GM23338 (cell line): ENCODE measurements at regions not wholly inside any gene's neighbourhood (a gene's known extent, or its start where the extent isn't known, plus 50 kb on each side); places are given as distances from the start of the nearest gene placed in this dataset.

Experiments
- ATAC-seq: fragments of 200-7000 bp; cut with Tn5 transposase; 3 replicates; pipeline ENCODE4 v1.9.1; 2020
- DNase-seq: peaks from one replicate; pipeline ENCODE4 v3.0.0-alpha.2; 2015; ENCODE audit warnings: low spot score
- H2AFZ ChIP-seq: fragments of 200-600 bp; sonication (generic); 2 replicates; pipeline ENCODE4 v1.8.0; 2016; ENCODE audit warnings: antibody characterized with exemption, mild to moderate bottlenecking, moderate library complexity
- H3F3A ChIP-seq: fragments of 200-600 bp; sonication (generic); replicated peaks from 2 replicates; pipeline ENCODE4 v1.8.0; 2017; ENCODE audit warnings: antibody characterized with exemption, mixed run types, low read depth
- H3K27ac ChIP-seq: fragments of 200-600 bp; sonication (generic); 2 replicates; pipeline ENCODE4 v1.6.1; 2016; ENCODE audit warnings: low read depth
- H3K27me3 ChIP-seq: fragments of 200-600 bp; sonication (generic); 2 replicates; pipeline ENCODE4 v1.8.0; 2016; ENCODE audit warnings: mild to moderate bottlenecking, mixed run types, moderate library complexity; ENCODE audit not compliant: insufficient read depth
- H3K36me3 ChIP-seq: fragments of 200-600 bp; sonication (generic); 2 replicates; pipeline ENCODE4 v1.8.0; 2016; ENCODE audit warnings: mild to moderate bottlenecking; ENCODE audit not compliant: insufficient read depth
- H3K4me1 ChIP-seq: fragments of 200-600 bp; sonication (generic); 2 replicates; pipeline ENCODE4 v1.8.0; 2016; ENCODE audit warnings: mild to moderate bottlenecking, moderate library complexity; ENCODE audit not compliant: insufficient read depth
- H3K4me2 ChIP-seq: fragments of 200-600 bp; sonication (generic); 2 replicates; pipeline ENCODE4 v1.7.1; 2017; ENCODE audit warnings: mixed run types
- H3K4me3 ChIP-seq: fragments of 200-600 bp; sonication (generic); 2 replicates; pipeline ENCODE4 v1.6.1; 2016; ENCODE audit warnings: mixed run types
- H3K79me2 ChIP-seq: fragments of 200-600 bp; sonication (generic); replicated peaks from 2 replicates; pipeline ENCODE4 v1.8.0; 2017; ENCODE audit warnings: mild to moderate bottlenecking; ENCODE audit not compliant: insufficient read depth
- H3K9me2 ChIP-seq: fragments of 200-600 bp; sonication (generic); 2 replicates; pipeline ENCODE4 v1.8.0; 2017; ENCODE audit not compliant: insufficient read depth
- H4K20me1 ChIP-seq: fragments of 200-600 bp; sonication (generic); replicated peaks from 2 replicates; pipeline ENCODE4 v1.8.0; 2017; ENCODE audit warnings: mild to moderate bottlenecking; ENCODE audit not compliant: insufficient read depth
- H3K27ac Mint-ChIP-seq: 2 replicates; pipeline ENCODE4 v1.8.0; 2020; ENCODE audit warnings: inconsistent platforms, mild to moderate bottlenecking, moderate library complexity, mixed read lengths
- H3K27me3 Mint-ChIP-seq: 3 replicates; pipeline ENCODE4 v1.8.0; 2022; ENCODE audit warnings: low read depth, mild to moderate bottlenecking, moderate library complexity, mixed read lengths, inconsistent platforms; ENCODE audit not compliant: insufficient read depth, poor library complexity
- H3K36me3 Mint-ChIP-seq: 3 replicates; pipeline ENCODE4 v1.8.0; 2021; ENCODE audit warnings: low read depth, mild to moderate bottlenecking, inconsistent platforms, moderate library complexity, mixed read lengths
- H3K4me1 Mint-ChIP-seq: 3 replicates; pipeline ENCODE4 v1.8.0; 2020; ENCODE audit warnings: mild to moderate bottlenecking, inconsistent platforms, mixed read lengths
- H3K4me3 Mint-ChIP-seq: 3 replicates; pipeline ENCODE4 v1.8.0; 2021; ENCODE audit warnings: moderate library complexity, mild to moderate bottlenecking, inconsistent platforms, mixed read lengths
- H3K9me3 Mint-ChIP-seq: 3 replicates; pipeline ENCODE4 v1.8.0; 2020; ENCODE audit warnings: moderate library complexity, mild to moderate bottlenecking, inconsistent platforms, mixed read lengths
- CREB1 ChIP-seq: fragments of 250-450 bp; sonication (Bioruptor Pico); IDR thresholded peaks from 2 replicates; pipeline ENCODE4 v1.5.0; 2020; ENCODE audit warnings: low read depth, mild to moderate bottlenecking, moderate library complexity
- JUNB ChIP-seq: IDR thresholded peaks from one replicate; pipeline ENCODE4 v1.6.1; 2016; ENCODE audit warnings: antibody characterized with exemption; ENCODE audit not compliant: unreplicated experiment
- NANOG ChIP-seq: IDR thresholded peaks from 2 replicates; pipeline ENCODE4 v1.6.1; 2016; ENCODE audit warnings: antibody characterized with exemption, borderline replicate concordance
- POLR2AphosphoS5 ChIP-seq: IDR thresholded peaks from 2 replicates; pipeline ENCODE4 v1.6.1; 2016; ENCODE audit warnings: antibody characterized with exemption, low read depth
- ZNF331 ChIP-seq: fragments of 250-450 bp; sonication (Bioruptor Pico); IDR thresholded peaks from 2 replicates; pipeline ENCODE4 v1.5.0; 2020; ENCODE audit warnings: low read depth, mild to moderate bottlenecking, moderate library complexity
- TF ChIP-seq, protein P1 (sequence below): fragments of 250-450 bp; sonication (Bioruptor Pico); IDR thresholded peaks from 2 replicates; pipeline ENCODE4 v1.5.0; 2020; ENCODE audit warnings: mild to moderate bottlenecking, moderate library complexity
- TF ChIP-seq, protein P2 (sequence below): IDR thresholded peaks from 2 replicates; pipeline ENCODE4 v1.6.1; 2016; ENCODE audit warnings: antibody characterized with exemption
- TF ChIP-seq, protein P3 (sequence below), 2 experiments: fragments of 200-600 bp in 1 of 2; sonication (generic) in 1 of 2; conservative IDR thresholded peaks; 2 replicates each; pipeline versions ENCODE4 v1.5.1 to v1.6.1; 2016 to 2017; ENCODE audit warnings: antibody characterized with exemption in 2 of 2, low read depth in 2 of 2, mild to moderate bottlenecking in 2 of 2, moderate library complexity in 1 of 2
- TF ChIP-seq, protein P4 (sequence below): IDR thresholded peaks from one replicate; pipeline ENCODE4 v1.6.1; 2018; ENCODE audit warnings: antibody characterized with exemption; ENCODE audit not compliant: unreplicated experiment

DNA sequence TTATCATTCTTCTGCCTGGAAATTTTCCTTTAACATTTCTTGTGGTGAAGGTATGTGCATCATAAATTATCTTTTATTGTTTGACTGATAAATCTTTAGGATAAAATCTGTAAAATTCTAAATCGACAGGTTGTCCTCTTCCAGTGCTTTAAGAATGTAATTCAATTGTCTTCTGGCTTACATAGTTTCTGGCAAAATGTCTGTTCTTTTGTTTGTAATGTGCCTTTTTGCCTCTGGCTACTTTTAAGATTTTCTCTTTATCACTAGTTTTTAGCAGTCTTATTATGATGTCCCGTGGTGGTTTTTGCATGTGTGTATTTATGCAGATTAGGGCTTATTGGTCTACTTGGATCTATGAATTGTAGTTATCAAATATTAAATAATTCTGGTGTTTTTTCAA is 203.6 kb upstream of the COPS8 start (continued):
- TF ChIP-seq, protein P1, sequence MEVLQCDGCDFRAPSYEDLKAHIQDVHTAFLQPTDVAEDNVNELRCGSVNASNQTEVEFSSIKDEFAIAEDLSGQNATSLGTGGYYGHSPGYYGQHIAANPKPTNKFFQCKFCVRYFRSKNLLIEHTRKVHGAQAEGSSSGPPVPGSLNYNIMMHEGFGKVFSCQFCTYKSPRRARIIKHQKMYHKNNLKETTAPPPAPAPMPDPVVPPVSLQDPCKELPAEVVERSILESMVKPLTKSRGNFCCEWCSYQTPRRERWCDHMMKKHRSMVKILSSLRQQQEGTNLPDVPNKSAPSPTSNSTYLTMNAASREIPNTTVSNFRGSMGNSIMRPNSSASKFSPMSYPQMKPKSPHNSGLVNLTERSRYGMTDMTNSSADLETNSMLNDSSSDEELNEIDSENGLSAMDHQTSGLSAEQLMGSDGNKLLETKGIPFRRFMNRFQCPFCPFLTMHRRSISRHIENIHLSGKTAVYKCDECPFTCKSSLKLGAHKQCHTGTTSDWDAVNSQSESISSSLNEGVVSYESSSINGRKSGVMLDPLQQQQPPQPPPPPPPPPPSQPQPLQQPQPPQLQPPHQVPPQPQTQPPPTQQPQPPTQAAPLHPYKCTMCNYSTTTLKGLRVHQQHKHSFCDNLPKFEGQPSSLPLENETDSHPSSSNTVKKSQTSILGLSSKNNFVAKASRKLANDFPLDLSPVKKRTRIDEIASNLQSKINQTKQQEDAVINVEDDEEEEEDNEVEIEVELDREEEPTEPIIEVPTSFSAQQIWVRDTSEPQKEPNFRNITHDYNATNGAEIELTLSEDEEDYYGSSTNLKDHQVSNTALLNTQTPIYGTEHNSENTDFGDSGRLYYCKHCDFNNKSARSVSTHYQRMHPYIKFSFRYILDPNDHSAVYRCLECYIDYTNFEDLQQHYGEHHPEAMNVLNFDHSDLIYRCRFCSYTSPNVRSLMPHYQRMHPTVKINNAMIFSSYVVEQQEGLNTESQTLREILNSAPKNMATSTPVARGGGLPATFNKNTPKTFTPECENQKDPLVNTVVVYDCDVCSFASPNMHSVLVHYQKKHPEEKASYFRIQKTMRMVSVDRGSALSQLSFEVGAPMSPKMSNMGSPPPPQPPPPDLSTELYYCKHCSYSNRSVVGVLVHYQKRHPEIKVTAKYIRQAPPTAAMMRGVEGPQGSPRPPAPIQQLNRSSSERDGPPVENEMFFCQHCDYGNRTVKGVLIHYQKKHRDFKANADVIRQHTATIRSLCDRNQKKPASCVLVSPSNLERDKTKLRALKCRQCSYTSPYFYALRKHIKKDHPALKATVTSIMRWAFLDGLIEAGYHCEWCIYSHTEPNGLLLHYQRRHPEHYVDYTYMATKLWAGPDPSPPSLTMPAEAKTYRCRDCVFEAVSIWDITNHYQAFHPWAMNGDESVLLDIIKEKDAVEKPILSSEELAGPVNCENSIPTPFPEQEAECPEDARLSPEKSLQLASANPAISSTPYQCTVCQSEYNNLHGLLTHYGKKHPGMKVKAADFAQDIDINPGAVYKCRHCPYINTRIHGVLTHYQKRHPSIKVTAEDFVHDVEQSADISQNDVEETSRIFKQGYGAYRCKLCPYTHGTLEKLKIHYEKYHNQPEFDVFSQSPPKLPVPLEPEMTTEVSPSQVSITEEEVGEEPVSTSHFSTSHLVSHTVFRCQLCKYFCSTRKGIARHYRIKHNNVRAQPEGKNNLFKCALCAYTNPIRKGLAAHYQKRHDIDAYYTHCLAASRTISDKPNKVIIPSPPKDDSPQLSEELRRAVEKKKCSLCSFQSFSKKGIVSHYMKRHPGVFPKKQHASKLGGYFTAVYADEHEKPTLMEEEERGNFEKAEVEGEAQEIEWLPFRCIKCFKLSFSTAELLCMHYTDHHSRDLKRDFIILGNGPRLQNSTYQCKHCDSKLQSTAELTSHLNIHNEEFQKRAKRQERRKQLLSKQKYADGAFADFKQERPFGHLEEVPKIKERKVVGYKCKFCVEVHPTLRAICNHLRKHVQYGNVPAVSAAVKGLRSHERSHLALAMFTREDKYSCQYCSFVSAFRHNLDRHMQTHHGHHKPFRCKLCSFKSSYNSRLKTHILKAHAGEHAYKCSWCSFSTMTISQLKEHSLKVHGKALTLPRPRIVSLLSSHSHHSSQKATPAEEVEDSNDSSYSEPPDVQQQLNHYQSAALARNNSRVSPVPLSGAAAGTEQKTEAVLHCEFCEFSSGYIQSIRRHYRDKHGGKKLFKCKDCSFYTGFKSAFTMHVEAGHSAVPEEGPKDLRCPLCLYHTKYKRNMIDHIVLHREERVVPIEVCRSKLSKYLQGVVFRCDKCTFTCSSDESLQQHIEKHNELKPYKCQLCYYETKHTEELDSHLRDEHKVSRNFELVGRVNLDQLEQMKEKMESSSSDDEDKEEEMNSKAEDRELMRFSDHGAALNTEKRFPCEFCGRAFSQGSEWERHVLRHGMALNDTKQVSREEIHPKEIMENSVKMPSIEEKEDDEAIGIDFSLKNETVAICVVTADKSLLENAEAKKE: no peak
- TF ChIP-seq POLR2AphosphoS5 (no peak), CREB1 (no peak)
- TF ChIP-seq, protein P2, sequence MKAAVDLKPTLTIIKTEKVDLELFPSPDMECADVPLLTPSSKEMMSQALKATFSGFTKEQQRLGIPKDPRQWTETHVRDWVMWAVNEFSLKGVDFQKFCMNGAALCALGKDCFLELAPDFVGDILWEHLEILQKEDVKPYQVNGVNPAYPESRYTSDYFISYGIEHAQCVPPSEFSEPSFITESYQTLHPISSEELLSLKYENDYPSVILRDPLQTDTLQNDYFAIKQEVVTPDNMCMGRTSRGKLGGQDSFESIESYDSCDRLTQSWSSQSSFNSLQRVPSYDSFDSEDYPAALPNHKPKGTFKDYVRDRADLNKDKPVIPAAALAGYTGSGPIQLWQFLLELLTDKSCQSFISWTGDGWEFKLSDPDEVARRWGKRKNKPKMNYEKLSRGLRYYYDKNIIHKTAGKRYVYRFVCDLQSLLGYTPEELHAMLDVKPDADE: no peak
- TF ChIP-seq, protein P3, sequence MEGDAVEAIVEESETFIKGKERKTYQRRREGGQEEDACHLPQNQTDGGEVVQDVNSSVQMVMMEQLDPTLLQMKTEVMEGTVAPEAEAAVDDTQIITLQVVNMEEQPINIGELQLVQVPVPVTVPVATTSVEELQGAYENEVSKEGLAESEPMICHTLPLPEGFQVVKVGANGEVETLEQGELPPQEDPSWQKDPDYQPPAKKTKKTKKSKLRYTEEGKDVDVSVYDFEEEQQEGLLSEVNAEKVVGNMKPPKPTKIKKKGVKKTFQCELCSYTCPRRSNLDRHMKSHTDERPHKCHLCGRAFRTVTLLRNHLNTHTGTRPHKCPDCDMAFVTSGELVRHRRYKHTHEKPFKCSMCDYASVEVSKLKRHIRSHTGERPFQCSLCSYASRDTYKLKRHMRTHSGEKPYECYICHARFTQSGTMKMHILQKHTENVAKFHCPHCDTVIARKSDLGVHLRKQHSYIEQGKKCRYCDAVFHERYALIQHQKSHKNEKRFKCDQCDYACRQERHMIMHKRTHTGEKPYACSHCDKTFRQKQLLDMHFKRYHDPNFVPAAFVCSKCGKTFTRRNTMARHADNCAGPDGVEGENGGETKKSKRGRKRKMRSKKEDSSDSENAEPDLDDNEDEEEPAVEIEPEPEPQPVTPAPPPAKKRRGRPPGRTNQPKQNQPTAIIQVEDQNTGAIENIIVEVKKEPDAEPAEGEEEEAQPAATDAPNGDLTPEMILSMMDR (conservative IDR thresholded peaks at IDR 0.05; ENCODE audit: low read depth in 2 of 2): no peak

DNA sequence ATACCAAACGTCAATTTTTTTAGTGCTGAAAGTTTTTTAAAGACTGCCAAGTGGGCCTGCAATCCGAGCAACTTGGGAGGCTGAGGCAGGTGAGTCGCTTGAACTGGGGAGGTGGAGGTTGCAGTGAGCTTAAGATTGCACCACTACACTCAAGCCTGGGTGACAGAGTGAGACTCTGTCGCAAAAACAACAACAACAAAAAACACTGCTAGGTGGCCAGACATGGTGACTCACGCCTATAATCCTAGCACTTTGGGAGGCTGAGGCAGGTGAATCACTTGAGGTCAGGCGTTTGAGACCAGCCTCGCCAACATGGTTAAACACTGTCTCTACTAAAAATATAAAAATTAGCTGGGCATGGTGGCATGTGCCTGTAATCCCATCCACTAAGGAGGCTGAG is 202.8 kb upstream of the COPS8 start:
- no peaks in the 10 kb centered on the region for H3F3A ChIP-seq
- H3K27ac Mint-ChIP-seq: no peak overlapping the region
- no peaks in the 10 kb centered on the region for H3K27me3 ChIP-seq
- ATAC-seq: no peak
- peaks cover 3% of the 10 kb centered on the region for H3K27me3 Mint-ChIP-seq
- no peak overlapping the region for H3K27ac ChIP-seq
- H3K4me2 ChIP-seq: no peak overlapping the region
- no peak overlapping the region for H2AFZ ChIP-seq
- H3K36me3 ChIP-seq: no peaks in the 10 kb centered on the region
- peaks cover 6% of the 10 kb centered on the region; the same call in 1 of the 3 replicates for H3K36me3 Mint-ChIP-seq
- H3K4me1 Mint-ChIP-seq: no peaks in the 10 kb centered on the region; the same call in 2 of the 3 replicates
- H3K4me1 ChIP-seq: no peaks in the 10 kb centered on the region
- no peak overlapping the region for H3K4me3 ChIP-seq
- peaks cover 11% of the 10 kb centered on the region for H3K9me3 Mint-ChIP-seq
- H3K9me2 ChIP-seq: peaks cover 11% of the 10 kb centered on the region
- no peak for DNase-seq
- no peaks in the 10 kb centered on the region for H4K20me1 ChIP-seq
- no peak overlapping the region for H3K4me3 Mint-ChIP-seq
- no peaks in the 10 kb centered on the region for H3K79me2 ChIP-seq
- TF ChIP-seq NANOG (no peak), ZNF331 (CRISPR knock-in tag) (no peak), CREB1 (no peak), JUNB (no peak)
- TF ChIP-seq, protein P3 (conservative IDR thresholded peaks at IDR 0.05; ENCODE audit: low read depth in 2 of 2): no peak
- TF ChIP-seq, protein P4, sequence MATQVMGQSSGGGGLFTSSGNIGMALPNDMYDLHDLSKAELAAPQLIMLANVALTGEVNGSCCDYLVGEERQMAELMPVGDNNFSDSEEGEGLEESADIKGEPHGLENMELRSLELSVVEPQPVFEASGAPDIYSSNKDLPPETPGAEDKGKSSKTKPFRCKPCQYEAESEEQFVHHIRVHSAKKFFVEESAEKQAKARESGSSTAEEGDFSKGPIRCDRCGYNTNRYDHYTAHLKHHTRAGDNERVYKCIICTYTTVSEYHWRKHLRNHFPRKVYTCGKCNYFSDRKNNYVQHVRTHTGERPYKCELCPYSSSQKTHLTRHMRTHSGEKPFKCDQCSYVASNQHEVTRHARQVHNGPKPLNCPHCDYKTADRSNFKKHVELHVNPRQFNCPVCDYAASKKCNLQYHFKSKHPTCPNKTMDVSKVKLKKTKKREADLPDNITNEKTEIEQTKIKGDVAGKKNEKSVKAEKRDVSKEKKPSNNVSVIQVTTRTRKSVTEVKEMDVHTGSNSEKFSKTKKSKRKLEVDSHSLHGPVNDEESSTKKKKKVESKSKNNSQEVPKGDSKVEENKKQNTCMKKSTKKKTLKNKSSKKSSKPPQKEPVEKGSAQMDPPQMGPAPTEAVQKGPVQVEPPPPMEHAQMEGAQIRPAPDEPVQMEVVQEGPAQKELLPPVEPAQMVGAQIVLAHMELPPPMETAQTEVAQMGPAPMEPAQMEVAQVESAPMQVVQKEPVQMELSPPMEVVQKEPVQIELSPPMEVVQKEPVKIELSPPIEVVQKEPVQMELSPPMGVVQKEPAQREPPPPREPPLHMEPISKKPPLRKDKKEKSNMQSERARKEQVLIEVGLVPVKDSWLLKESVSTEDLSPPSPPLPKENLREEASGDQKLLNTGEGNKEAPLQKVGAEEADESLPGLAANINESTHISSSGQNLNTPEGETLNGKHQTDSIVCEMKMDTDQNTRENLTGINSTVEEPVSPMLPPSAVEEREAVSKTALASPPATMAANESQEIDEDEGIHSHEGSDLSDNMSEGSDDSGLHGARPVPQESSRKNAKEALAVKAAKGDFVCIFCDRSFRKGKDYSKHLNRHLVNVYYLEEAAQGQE: no peak
